HG02759 (cell line): ENCODE measurements at regions not wholly inside any gene's neighbourhood (a gene's known extent, or its start where the extent isn't known, plus 50 kb on each side); places are given as distances from the start of the nearest gene placed in this dataset.
"Not testable (repeated sequence)": the region's sequence is repeated elsewhere in the genome, so short reads cannot be mapped to it uniquely, and the experiment has no call there.

Source experiments
- ATAC-seq: cut with Tn5 transposase; IDR thresholded peaks from one replicate; pipeline ENCODE4 v1.9.1; 2021; ENCODE audit warnings: mild to moderate bottlenecking, moderate library complexity; ENCODE audit not compliant: unreplicated experiment

DNA sequence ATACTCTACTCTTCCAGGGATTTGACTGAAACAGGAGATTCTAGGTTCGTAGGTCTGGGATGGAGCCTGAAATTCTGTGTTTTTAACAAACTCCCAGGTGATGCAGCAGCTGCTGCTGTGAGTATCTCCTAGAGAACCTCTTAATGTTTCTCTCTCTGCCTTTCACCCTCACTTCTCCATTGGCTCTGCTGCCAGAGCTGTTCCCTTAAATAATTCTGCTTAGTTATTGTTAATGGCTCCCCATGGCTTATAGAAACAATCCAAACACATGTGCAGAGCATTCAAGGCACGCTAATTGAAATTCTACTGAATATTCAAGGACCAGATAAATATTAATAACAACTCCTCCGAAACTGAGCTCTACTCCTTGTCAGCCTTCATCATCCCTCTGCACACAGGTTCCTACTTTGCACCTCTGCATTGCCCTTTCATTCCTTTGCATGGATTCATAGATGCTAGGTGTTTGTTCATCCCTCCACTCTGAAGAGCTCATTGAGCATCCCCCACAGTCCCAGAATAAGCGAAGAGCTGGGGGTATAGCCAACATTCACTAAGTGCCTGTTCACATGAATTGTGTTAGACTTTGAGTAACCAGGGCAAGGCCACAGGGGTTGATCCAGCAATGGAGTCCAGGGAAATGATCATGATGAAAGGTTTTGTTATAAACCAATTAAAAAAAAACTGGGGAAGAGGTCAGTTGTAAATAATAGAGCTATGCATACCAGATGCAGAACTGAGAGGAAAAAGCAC lies 488.4 kb upstream of the JAG1 start:
- ATAC-seq, result no peak

- ATAC-seq, result no peak
Observed at GRCh38 chr20:11165789-11166188, 492.0 kb upstream of the JAG1 start.

DNA sequence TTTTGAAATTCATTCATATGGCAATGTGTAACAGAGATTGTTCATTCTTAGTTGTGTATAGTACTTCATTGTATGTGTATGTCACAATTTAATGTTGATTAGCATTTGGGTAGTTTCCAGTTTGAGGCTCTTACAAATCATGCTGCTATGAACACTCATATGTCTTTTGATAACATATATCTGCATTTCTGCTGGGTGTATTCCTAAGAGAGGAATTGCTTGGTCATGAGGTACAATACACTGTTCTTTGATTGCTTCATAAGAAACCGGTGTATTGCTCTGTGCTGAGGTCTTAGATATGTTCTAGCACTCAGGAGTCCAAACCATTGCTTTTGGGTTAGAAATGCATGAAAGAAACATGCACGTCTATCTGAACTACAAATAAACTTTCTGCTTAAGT lies 492.9 kb upstream of the JAG1 start:
- no peak for ATAC-seq

DNA sequence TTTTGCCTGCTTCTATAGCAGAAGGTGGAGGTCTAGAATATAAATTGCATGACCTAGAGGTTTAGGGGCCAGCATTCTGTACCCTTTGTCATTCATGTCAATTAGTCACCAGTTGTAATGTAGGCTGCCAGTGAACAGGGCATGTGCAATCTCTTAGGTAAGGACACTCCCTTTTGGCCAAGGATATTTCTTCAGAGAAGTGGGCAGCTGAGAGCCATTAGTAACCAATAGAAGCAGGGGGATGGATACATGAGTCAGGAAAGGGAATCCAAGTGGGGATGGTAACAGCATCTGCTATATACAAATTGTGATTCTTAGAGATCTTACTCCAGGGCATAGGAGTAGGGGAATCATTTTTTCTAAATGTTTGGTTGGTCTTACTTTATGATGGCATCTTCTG lies 494.2 kb upstream of the JAG1 start:
- ATAC-seq, result no peak

DNA sequence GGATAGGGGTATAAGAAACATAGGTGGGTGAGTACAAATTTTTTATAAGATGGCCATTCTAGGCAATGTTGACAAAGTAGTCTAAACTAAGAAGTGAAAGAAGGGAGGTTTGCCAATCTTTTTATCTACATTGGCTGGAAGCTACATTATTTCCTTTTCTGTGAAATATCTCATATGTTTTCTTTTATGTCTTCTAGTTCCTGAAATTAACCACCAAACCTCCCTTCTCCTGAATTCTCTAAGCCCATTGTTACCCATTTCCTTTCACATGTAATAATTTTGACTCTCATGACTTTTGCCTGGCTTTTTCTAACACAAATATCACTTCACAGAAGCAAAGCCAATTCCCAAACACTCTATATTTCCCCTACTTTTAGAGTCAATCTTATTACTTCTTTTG lies 496.2 kb upstream of the JAG1 start:
- ATAC-seq, result no peak

DNA sequence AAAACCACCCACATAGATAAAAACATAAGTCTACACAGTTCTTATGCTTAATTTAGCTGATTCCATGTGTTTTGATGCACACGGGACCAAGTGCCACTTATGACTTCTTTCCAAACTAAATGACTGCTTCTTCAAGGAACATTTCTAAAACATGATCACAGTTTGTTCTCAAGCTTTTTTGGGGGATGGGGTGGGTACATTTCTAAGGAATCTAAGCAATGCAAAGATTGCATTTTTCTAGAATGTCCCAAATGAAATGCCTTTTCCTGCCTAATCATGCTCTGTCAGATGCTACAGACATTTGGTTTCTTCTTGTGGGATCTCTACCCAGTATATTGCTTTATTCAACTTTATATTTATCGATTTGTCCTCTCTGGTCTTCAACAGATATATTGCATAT lies 496.8 kb upstream of the JAG1 start:
- ATAC-seq, result no peak

DNA sequence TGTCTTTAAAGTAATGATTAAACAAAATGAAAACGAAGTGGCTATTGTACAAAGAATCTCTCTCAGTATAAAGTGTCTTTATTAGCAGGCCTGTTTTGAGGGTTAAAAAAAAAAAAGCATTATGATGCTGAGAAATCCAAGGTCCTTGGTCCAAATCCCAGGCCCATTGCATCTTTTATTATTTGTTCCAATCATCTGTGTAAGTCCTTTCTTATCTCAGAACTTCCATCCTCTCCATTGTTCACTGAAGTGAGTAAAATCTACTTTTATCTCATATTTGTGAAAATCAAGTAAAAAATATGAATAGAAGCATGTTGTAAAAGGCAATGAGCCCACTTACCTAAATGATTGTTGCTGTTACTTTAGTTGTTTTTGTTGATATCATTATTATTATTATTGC lies 499.1 kb upstream of the JAG1 start:
- ATAC-seq, result no peak

- no peak for ATAC-seq
Observed at GRCh38 chr20:11173916-11174315, 500.1 kb upstream of the JAG1 start.

DNA sequence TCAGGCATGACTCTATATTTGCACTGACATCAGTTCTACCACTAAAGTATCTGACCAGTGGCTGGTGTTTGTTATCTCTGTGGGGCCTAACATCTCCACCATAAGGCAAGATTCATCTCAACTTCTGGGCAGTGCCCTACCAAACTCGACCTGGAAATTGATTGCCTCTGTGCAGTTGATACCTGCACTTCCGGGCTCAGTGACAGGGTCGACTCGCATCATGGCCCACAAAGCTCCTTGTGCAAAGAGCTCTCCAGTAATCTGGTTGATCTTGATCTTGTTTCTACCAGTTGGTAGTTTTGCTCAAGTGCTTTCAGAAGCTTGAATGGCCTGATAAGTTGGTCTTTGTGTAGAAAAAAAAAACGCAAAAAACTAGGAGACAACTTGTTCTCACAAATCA lies 501.1 kb upstream of the JAG1 start:
- no peak for ATAC-seq

DNA sequence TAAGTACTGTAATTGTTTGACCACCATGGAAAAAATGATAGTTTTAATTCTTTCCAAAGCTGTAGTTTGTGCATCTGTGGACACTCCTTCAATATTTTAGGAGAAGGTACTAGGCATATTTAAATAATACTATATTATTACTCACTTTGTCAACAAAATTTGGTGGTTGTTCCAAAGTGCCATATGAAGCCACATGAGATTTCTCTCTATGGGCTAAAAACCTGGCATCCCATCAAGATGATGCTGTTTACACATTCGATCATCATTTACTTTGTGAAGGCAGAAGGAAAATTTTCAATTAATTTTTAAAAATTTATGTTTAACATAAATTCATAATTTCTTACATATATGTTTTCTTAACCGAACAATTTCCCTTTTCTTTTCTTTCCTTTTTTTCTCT lies 502.6 kb upstream of the JAG1 start:
- ATAC-seq, result no peak

- ATAC-seq, result no peak
Observed at GRCh38 chr20:11178946-11179654, 505.3 kb upstream of the JAG1 start.

- ATAC-seq, result no peak
Observed at GRCh38 chr20:11180186-11180585, 506.4 kb upstream of the JAG1 start.

GRCh38 chr20:11181129-11181528 lies 507.3 kb upstream of the JAG1 start:
- not testable (repeated sequence) for ATAC-seq

- no peak for ATAC-seq
Observed at GRCh38 chr20:11181966-11182365, 508.2 kb upstream of the JAG1 start.

GRCh38 chr20:11182720-11183119 lies 508.9 kb upstream of the JAG1 start:
- ATAC-seq, result no peak

DNA sequence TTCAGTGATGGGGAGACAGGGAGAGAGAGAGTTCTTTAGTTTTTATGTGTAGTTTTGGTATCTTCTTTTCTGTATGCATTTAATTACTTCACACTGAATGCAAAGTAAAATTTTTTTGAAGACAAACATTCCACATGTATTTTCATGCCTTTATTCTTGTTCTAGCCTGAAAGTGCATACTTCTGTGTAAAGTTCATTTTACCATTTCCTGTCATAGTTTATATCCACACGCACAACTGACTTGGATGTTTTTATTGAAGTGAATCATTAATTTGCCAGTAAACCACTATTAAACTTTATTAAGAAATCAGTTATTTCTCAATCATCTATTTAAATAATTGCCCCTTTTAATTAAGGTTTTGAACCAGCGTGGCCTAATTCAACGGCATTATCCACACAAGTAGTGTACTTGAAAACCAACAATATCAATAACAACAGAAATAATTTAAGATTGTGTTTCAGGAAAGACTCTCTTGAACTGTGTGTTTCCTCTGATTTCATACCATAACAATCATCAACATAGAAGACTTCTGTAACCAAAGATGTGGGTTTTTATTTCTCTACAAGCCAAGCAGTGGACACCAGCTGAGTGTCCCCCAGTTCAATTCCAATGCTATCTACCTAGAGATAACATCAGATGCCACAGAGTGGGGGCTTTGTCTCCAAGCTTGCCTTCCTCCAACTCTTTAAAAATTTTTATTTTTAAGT lies 512.7 kb upstream of the JAG1 start:
- no peak for ATAC-seq

DNA sequence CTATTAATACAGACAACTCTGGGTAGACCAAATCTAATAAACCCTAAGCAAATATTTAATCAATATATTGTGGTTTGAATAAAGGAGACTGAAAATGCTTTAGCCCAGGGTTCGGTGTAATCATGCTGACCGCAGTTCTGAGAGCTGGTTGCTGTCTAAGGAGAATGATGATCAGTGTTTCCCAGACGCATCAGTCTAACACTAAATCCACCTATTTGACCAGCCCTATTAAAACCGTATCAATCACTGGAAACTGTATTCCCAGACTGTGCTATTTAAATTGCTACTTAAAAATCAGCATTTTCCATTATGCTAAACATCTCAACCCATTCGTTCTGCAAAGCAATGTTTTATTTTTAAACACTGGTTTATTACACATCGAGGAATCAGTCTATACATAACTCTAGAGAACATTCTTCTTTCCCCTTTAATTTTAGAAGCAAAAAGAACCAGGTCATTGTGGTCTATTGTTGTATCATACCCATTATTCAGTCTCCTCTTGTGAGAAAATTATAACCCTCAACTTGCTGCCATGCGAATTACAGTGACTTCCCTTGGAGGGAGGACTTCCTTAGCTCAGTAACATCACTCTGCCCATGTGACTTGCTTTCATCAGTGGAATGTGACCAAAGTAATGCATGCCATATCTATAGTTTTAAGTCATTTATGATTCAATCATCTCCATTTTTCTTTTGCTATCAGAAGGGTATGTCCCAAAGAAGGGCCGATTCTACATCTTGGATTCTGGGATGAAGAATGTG lies 515.2 kb upstream of the JAG1 start:
- ATAC-seq, result no peak

DNA sequence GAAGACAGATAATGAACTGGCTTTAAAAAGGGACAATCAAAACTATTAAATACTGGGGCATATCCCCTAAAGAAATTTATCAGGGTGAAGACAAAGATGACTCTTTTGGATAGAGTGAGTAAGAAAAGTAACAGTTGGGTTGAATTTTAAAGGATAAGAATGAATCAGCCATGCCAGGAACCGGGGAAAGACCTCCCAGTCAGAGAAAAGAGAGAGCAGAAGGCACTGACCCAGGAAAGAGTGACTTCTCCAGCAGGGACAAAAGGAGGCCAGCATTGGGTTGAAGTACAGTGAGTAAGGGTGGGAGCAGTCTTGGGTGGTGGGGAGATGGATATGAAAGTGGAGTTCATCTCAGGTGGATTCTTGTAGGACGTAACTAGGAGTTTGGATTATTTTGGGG lies 516.9 kb upstream of the JAG1 start:
- ATAC-seq, result no peak

GRCh38 chr20:11192106-11192505 lies 518.3 kb upstream of the JAG1 start:
- no peak for ATAC-seq

GRCh38 chr20:11193241-11193640 lies 519.4 kb upstream of the JAG1 start:
- no peak for ATAC-seq

GRCh38 chr20:11195169-11195568 lies 521.4 kb upstream of the JAG1 start:
- no peak for ATAC-seq
